ENCODE measurements at regions not wholly inside any gene's neighbourhood (a gene's known extent, or its start where the extent isn't known, plus 50 kb on each side); places are given as distances from the start of the nearest gene placed in this dataset.

GRCh38 chr6:154590756-154591155 lies 80.3 kb upstream of the CNKSR3 start:
- TF ChIP-seq POLR2AphosphoS2 (conservative IDR thresholded peaks at IDR 0.05; ENCODE audit: low read length) (no peak), CHD4 (IDR thresholded peaks at IDR 0.05; ENCODE audit: borderline replicate concordance) (no peak), JUN (IDR thresholded peaks at IDR 0.05) (no peak), SREBF2 (IDR thresholded peaks at IDR 0.05) (no peak), RAD21 (conservative IDR thresholded peaks at IDR 0.05 in 1 of 2, IDR thresholded peaks at IDR 0.05 in 1 of 2) (no peak), POLR2A (IDR thresholded peaks at IDR 0.05; ENCODE audit: low read length) (no peak), FOXS1 (CRISPR knock-in tag; IDR thresholded peaks at IDR 0.05) (no peak), RCOR1 (IDR thresholded peaks at IDR 0.05; ENCODE audit: low read depth, low read length) (no peak), ESRRA (IDR thresholded peaks at IDR 0.05; ENCODE audit: borderline replicate concordance, low read length) (no peak)
- TF ChIP-seq, protein P1, sequence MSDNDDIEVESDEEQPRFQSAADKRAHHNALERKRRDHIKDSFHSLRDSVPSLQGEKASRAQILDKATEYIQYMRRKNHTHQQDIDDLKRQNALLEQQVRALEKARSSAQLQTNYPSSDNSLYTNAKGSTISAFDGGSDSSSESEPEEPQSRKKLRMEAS (IDR thresholded peaks at IDR 0.05) = no peak
- TF ChIP-seq, protein P2, sequence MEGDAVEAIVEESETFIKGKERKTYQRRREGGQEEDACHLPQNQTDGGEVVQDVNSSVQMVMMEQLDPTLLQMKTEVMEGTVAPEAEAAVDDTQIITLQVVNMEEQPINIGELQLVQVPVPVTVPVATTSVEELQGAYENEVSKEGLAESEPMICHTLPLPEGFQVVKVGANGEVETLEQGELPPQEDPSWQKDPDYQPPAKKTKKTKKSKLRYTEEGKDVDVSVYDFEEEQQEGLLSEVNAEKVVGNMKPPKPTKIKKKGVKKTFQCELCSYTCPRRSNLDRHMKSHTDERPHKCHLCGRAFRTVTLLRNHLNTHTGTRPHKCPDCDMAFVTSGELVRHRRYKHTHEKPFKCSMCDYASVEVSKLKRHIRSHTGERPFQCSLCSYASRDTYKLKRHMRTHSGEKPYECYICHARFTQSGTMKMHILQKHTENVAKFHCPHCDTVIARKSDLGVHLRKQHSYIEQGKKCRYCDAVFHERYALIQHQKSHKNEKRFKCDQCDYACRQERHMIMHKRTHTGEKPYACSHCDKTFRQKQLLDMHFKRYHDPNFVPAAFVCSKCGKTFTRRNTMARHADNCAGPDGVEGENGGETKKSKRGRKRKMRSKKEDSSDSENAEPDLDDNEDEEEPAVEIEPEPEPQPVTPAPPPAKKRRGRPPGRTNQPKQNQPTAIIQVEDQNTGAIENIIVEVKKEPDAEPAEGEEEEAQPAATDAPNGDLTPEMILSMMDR (IDR thresholded peaks at IDR 0.05) = no peak

Measured in A549 (cell line).